Body of pancreas (tissue), 4 donors: ENCODE measurements at regions not wholly inside any gene's neighbourhood (a gene's known extent, or its start where the extent isn't known, plus 50 kb on each side); places are given as distances from the start of the nearest gene placed in this dataset.

Experiments used
- CTCF ChIP-seq, 7 experiments: fragments of 450-650 bp in 4 of 7; fragments of 200-600 bp in 3 of 7; sonication (generic) in 3 of 7; IDR thresholded peaks; one replicate each; pipeline ENCODE4 v1.5.1; 2016 to 2019; ENCODE audit warnings: antibody characterized with exemption in 7 of 7
- POLR2A ChIP-seq, 3 donors: fragments of 450-650 bp; IDR thresholded peaks; one replicate each; pipeline ENCODE4 v1.6.1; 2016; ENCODE audit warnings: antibody characterized with exemption in 3 of 3, mild to moderate bottlenecking in 2 of 3

- TF ChIP-seq CTCF (IDR thresholded peaks at IDR 0.05) (no peak), POLR2A (IDR thresholded peaks at IDR 0.05) (no peak)
Observed at GRCh38 chr3:187941848-187942194, 196.6 kb upstream of the BCL6 start.
